Smooth muscle cell (in vitro differentiated cells): ENCODE measurements at regions not wholly inside any gene's neighbourhood (a gene's known extent, or its start where the extent isn't known, plus 50 kb on each side); places are given as distances from the start of the nearest gene placed in this dataset.
"Not testable (repeated sequence)": the region's sequence is repeated elsewhere in the genome, so short reads cannot be mapped to it uniquely, and the experiment has no call there.

Source experiments
- DNase-seq: peaks from one replicate; lab custom pipeline; 2025; ENCODE audit not compliant: unreplicated experiment; lab: John Stamatoyannopoulos, UW
- H2AFZ ChIP-seq: fragments of 200-600 bp; sonication (generic); 2 replicates; pipeline ENCODE4 v1.6.0; 2016; ENCODE audit warnings: antibody characterized with exemption, low read depth, mild to moderate bottlenecking
- H3F3A ChIP-seq: fragments of 200-600 bp; sonication (generic); 2 replicates; pipeline ENCODE4 v1.6.0; 2017; ENCODE audit warnings: antibody characterized with exemption, low read depth
- H3K27ac ChIP-seq: fragments of 200-600 bp; sonication (generic); 2 replicates; pipeline ENCODE4 v1.5.1; 2016; ENCODE audit warnings: low read depth, mild to moderate bottlenecking
- H3K27me3 ChIP-seq: fragments of 200-600 bp; sonication (generic); 2 replicates; pipeline ENCODE4 v1.6.1; 2016; ENCODE audit warnings: low read depth, mild to moderate bottlenecking
- H3K36me3 ChIP-seq: fragments of 200-600 bp; sonication (generic); 2 replicates; pipeline ENCODE4 v1.5.1; 2016; ENCODE audit warnings: low read depth
- H3K4me1 ChIP-seq: fragments of 200-600 bp; sonication (generic); 2 replicates; pipeline ENCODE4 v1.5.1; 2016; ENCODE audit warnings: low read depth
- H3K4me2 ChIP-seq: fragments of 200-600 bp; sonication (generic); 2 replicates; pipeline ENCODE4 v1.6.0; 2016; ENCODE audit warnings: mild to moderate bottlenecking
- H3K4me3 ChIP-seq: fragments of 200-600 bp; sonication (generic); 2 replicates; pipeline ENCODE4 v1.5.1; 2016; ENCODE audit warnings: mild to moderate bottlenecking
- H3K79me2 ChIP-seq: fragments of 200-600 bp; sonication (generic); 2 replicates; pipeline ENCODE4 v1.6.0; 2016; ENCODE audit warnings: low read depth, mild to moderate bottlenecking
- H3K9ac ChIP-seq: fragments of 200-600 bp; sonication (generic); 2 replicates; pipeline ENCODE4 v1.6.0; 2016; ENCODE audit warnings: low read depth
- H3K9me3 ChIP-seq: fragments of 200-600 bp; sonication (generic); replicated peaks from 2 replicates; pipeline ENCODE4 v1.5.1; 2016; ENCODE audit warnings: low read depth
- H4K20me1 ChIP-seq: fragments of 200-600 bp; sonication (generic); 2 replicates; pipeline ENCODE4 v1.6.0; 2016; ENCODE audit warnings: low read depth
- WGBS: methylation state at CpG from one replicate; pipeline ENCODE4 v1.1.7; 2016; ENCODE audit warnings: low lambda C conversion rate; 5-methylcytosine and 5-hydroxymethylcytosine counted together
- TF ChIP-seq, protein P1 (sequence below): fragments of 200-600 bp; sonication (generic); IDR thresholded peaks from 2 replicates; pipeline ENCODE4 v1.5.1; 2017; ENCODE audit warnings: borderline replicate concordance, mild to moderate bottlenecking, antibody characterized with exemption; ENCODE audit not compliant: insufficient read depth, poor library complexity, severe bottlenecking

DNA sequence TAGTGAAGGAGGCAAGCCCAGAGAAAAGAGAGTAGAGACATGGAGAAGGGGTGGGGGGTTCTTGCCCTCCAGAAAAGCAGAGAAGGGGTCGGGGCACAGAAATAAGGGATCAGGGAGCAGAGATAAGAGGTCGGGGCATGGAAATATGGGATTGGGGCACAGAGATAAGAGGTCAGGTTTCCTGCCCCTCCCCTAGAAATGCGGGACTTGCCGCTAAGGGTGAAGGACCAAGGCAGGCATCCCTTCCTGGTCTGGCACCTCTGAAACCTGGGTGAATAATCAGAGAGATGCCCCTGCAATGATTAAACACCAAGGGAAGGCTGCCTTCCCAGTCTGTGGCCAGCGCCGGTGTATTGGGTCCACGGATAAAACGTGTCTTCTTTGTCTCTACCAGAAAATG, 584.5 kb upstream of the MDGA2 start:
- not testable (repeated sequence) for H3K4me2 ChIP-seq, H3F3A ChIP-seq, H3K36me3 ChIP-seq, H3K9ac ChIP-seq, H3K79me2 ChIP-seq, H3K4me1 ChIP-seq, H4K20me1 ChIP-seq, H3K4me3 ChIP-seq, H2AFZ ChIP-seq, H3K27ac ChIP-seq, H3K9me3 ChIP-seq, DNase-seq
- WGBS: 39% methylated on average over 8 of the region's 8 CpGs
- peaks cover 13% of the 10 kb centered on the region for H3K27me3 ChIP-seq

DNA sequence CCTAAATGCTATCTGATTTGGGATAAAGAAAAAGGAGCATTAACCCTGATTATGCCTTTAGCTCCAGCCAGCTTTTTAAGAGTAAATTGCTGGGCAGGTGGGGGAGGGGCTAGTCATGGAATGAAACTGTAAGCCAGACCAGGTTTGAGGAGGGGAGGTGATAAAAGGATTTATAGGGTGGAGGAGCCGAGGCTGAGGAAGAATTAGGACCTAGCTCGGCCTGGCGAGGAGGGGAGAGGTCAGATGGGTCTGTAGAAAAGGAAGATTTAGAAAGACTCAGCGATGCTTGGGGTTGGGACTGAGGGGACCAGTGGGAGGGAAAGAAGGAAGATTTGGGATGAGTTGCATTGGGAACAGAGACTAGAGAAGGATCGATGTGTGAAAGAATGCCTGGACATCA, 583.8 kb upstream of the MDGA2 start:
- WGBS: 26% methylated on average over 5 of the region's 5 CpGs
- H3F3A ChIP-seq, H3K36me3 ChIP-seq, H3K79me2 ChIP-seq, DNase-seq, H3K9ac ChIP-seq, H3K27ac ChIP-seq, H4K20me1 ChIP-seq, H3K9me3 ChIP-seq, H2AFZ ChIP-seq, H3K4me1 ChIP-seq, H3K4me3 ChIP-seq, H3K4me2 ChIP-seq: not testable (repeated sequence)
- peaks cover 13% of the 10 kb centered on the region for H3K27me3 ChIP-seq

DNA sequence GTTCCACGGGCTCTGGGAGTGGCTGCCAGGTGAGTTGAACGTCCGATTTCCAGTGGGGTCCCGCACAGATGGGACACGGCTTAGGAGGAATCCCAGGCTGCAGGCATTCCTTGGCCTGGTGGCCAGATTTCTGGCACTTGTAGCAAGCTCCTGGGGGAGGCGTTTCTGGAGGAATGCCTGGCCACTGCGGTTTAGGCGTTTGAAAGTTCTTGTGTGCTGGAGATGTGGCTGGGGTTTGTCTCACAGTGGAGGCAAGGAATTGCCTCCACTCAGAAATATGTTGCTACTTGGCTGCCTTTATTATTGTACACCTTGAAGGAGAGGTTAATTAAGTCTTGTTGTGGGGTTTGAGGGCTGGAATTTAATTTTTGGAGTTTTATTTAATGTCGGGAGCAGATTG, 583.3 kb upstream of the MDGA2 start:
- not testable (repeated sequence) for H3K4me2 ChIP-seq, DNase-seq, H2AFZ ChIP-seq, H3K4me3 ChIP-seq, H3K36me3 ChIP-seq, H4K20me1 ChIP-seq, H3F3A ChIP-seq, H3K27ac ChIP-seq, H3K9me3 ChIP-seq, H3K9ac ChIP-seq, H3K79me2 ChIP-seq, H3K4me1 ChIP-seq
- H3K27me3 ChIP-seq: peaks cover 13% of the 10 kb centered on the region
- WGBS: 34% methylated on average over 9 of the region's 9 CpGs

DNA sequence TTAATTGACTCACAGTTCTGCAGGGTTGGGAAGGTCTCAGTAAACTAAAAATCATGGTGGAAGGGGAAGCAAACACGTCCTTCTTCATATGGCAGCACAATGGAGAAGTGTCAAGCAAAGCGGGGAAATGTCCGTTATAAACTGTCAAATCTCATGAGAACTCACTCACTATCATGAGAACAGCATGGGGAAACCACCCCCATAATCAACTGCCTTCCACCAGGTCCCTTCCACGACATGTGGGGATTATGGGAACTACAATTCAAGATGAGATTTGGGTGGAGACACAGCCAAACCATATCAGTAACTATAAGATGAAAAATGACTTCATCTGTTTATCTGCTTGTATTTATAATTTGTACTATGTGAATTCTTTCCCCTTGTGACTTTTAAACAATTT, 577.6 kb upstream of the MDGA2 start:
- TF ChIP-seq, protein P1, sequence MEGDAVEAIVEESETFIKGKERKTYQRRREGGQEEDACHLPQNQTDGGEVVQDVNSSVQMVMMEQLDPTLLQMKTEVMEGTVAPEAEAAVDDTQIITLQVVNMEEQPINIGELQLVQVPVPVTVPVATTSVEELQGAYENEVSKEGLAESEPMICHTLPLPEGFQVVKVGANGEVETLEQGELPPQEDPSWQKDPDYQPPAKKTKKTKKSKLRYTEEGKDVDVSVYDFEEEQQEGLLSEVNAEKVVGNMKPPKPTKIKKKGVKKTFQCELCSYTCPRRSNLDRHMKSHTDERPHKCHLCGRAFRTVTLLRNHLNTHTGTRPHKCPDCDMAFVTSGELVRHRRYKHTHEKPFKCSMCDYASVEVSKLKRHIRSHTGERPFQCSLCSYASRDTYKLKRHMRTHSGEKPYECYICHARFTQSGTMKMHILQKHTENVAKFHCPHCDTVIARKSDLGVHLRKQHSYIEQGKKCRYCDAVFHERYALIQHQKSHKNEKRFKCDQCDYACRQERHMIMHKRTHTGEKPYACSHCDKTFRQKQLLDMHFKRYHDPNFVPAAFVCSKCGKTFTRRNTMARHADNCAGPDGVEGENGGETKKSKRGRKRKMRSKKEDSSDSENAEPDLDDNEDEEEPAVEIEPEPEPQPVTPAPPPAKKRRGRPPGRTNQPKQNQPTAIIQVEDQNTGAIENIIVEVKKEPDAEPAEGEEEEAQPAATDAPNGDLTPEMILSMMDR: no peak
- no peaks in the 10 kb centered on the region for H3K9me3 ChIP-seq
- H3K4me2 ChIP-seq: no peak overlapping the region
- H3K9ac ChIP-seq: no peak overlapping the region
- DNase-seq: no peak
- no peaks in the 10 kb centered on the region for H4K20me1 ChIP-seq
- no peak overlapping the region for H3K4me3 ChIP-seq
- no peaks in the 10 kb centered on the region for H3K36me3 ChIP-seq
- H3K27me3 ChIP-seq: no peaks in the 10 kb centered on the region
- H3F3A ChIP-seq: no peaks in the 10 kb centered on the region
- H3K4me1 ChIP-seq: no peaks in the 10 kb centered on the region
- H3K79me2 ChIP-seq: no peaks in the 10 kb centered on the region
- no peak overlapping the region for H2AFZ ChIP-seq
- WGBS: 85% methylated on average over 4 of the region's 4 CpGs
- H3K27ac ChIP-seq: no peak overlapping the region

DNA sequence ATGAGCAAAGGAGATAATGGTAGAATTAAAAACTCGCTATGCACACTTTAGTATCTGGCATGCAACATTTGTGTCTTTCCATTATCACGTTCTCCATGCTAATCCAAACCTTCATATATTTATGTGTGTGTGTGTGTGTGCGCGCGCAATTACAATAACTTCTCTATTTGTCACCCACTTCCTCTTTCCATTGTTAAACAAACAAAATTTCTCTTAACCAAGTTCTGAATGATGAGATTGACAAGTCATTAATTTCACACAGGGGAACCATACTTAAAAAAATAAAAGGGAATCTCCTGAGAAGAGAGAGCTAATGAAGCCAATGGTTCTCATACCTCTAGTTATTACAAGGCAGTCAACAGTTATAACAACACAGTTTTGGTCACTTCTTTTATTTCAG, 575.9 kb upstream of the MDGA2 start:
- H3K4me3 ChIP-seq: no peak overlapping the region
- WGBS: 84% methylated on average over 5 of the region's 5 CpGs
- no peak overlapping the region for H3K9ac ChIP-seq

More for the DNA sequence above, 575.9 kb upstream of the MDGA2 start:
- no peaks in the 10 kb centered on the region for H3F3A ChIP-seq
- no peaks in the 10 kb centered on the region for H3K4me1 ChIP-seq
- no peaks in the 10 kb centered on the region for H3K79me2 ChIP-seq
- no peaks in the 10 kb centered on the region for H3K9me3 ChIP-seq
- H3K27ac ChIP-seq: no peak overlapping the region
- peak overlapping the region; percentile 52 for H2AFZ ChIP-seq
- DNase-seq: no peak
- no peaks in the 10 kb centered on the region for H3K36me3 ChIP-seq
- TF ChIP-seq, protein P1: no peak
- no peak overlapping the region for H3K4me2 ChIP-seq
- H4K20me1 ChIP-seq: no peaks in the 10 kb centered on the region
- H3K27me3 ChIP-seq: no peaks in the 10 kb centered on the region
